Activated CD4-positive, alpha-beta T cell treated with anti-CD3 and anti-CD28 coated beads for 1 hour (primary cell): ENCODE measurements at regions not wholly inside any gene's neighbourhood (a gene's known extent, or its start where the extent isn't known, plus 50 kb on each side); places are given as distances from the start of the nearest gene placed in this dataset.
"Not testable (repeated sequence)": the region's sequence is repeated elsewhere in the genome, so short reads cannot be mapped to it uniquely, and the experiment has no call there.

Source experiments
- DNase-seq: peaks from one replicate; pipeline ENCODE4 v3.0.0-alpha.2; 2020

DNA sequence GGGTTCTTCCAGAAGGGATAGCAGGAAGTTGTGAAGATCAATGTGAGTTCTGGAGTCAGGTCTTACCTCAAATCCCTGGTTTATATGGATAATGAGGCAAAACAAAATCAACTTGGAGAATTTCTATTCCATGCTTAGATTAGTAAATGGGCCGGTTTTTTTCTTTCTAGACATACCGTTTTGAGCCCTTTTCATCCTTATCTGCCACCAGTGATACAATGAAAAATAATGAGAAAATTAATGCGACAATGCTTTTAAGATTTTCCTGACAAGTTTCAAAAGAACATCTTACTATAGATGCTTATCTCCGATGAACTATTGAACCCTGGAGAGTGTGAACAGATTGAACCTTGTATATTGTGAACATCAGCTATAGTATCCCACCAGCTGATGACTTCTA is 262.7 kb downstream of the BTG1 start:
- no peak for DNase-seq

GRCh38 chr12:91880528-91880927 is 265.1 kb downstream of the BTG1 start:
- no peak for DNase-seq

DNA sequence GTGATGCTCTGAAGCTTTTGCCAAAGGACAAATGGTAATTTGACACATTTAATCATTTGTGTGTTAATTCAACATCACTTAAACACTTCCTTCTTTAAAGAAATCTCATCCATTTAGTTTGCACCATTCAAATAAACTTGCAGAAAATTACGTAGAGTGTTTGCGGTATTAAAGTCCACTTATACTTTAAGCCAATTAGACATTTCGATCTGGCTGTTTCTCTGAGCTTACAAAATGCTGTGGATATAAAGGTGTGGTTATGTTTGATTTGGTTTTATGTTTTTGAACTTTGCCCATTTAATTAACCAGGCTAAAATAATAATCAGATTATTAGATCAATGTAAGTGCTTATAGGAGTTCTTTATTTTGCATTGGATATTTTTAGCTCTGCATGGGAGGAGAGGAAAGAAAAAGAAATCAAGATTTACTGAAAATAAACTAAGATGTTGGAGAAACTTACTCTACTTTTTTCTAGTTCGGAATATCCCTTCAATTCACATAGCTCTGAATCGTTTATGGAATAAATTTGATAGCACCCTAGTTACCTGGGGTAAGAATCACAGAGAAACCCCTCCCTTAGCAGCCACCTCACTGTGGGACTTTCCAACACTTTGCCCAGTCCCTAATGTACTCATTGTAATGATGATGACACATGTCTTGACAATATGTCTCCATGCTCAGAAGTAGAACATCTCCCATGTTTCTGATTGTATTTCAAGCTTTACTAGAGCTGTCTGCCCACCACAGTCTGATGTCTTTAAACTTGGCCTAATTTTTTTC is 268.0 kb downstream of the BTG1 start:
- peak; percentile 21 for DNase-seq

GRCh38 chr12:91877022-91877421 is 268.6 kb downstream of the BTG1 start:
- peak; percentile 81 for DNase-seq

DNA sequence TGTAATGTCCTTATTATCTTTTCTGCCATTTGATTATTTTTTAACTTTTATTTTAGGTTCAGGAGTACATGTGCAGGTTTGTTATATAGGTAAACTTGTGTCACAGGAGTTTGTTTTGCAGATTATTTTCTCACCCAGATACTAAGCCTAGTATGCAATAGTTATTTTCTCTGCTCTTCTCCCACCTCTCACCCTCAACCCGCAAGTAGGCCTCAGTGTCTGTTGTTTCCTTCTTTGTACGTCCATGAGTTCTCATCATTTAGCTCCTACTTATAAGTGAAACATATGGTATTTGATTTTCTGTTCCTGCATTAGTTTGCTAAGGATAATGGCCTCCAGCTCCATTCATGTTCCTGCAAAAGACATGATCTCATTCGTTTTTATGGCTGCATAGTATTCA is 270.0 kb downstream of the BTG1 start:
- DNase-seq = not testable (repeated sequence)

GRCh38 chr12:91874086-91874865 is 271.4 kb downstream of the BTG1 start:
- no peak for DNase-seq

- DNase-seq = no peak
Observed at GRCh38 chr12:91871751-91872150, 273.9 kb downstream of the BTG1 start.

DNA sequence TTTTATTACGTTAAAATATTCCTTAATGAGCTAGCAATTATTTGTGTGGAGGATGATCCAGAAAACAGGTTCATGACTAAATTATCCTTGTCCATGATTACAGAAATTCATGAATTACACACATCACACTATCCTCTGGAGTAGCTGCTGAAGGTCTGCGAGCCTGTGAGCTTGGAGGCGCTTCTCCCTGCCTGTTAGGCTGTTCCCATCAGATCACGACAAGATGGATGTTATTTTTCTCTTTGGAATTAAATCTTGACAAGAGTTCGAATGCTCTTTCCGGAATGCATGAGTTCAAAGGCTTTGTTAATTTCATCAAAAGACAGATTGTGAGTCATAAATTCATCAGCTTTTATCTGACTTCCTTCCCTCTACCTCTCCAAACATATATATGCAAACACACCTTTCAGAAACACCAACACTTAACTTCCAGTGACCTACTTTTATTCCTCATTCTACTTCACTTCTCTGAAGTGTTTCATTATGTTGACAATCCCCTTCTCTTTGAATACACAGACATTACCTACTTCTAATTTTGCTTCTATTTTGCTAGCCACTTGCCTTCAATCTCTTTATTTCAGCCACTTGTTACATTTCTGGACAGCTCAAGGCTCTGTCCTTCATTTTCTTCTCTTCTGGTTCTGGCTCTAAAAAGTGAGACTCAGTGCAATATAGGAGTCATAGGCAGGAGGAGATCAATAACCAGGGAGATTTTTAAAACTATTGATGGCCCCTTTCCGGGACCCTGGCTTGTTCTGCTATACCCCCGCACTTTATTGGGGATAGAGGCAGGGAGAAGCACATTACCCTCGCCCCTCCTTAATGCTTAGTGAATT is 274.6 kb downstream of the BTG1 start:
- DNase-seq = no peak

DNA sequence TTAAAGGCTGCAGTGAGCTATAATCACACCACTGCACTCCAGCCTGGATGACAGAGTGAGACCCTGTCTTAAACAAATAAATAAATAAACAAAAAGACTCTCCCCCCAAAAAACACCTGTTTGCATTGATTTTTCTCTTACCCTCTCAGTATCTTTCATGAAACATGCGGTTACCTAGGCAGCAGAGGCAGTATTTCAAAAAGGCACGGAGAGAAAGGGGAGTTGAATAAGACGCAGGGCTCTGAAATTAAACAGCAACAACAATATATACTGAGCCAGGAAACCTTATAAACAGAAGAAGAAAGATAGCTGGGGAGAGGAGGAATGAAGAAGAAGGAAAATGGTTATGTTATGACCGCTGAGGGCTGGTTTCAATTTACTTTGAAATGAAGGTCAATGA is 277.6 kb downstream of the BTG1 start:
- no peak for DNase-seq

- DNase-seq = no peak
Observed at GRCh38 chr12:91866566-91866965, 279.1 kb downstream of the BTG1 start.

DNA sequence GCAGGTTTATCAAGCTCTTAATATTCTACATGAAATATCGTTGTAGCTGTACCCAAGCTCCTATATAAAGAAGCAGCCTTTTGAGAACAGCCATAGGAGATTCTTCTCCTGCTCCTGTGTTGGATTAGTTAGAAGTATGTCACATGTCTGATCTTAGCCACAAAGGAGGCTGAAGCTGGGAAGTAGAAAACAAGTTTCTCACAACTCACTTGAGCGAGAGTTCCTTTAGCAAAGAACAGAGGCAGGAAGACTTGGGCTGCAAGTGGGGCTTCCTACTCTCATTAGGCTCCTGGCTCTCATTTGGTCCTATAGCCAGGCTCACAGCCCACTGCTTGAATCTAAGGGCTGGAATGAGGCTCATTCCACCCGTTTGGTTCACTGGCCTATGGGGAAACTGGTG is 281.9 kb downstream of the BTG1 start:
- DNase-seq = no peak

GRCh38 chr12:91861554-91861953 is 284.1 kb downstream of the BTG1 start:
- no peak for DNase-seq

DNA sequence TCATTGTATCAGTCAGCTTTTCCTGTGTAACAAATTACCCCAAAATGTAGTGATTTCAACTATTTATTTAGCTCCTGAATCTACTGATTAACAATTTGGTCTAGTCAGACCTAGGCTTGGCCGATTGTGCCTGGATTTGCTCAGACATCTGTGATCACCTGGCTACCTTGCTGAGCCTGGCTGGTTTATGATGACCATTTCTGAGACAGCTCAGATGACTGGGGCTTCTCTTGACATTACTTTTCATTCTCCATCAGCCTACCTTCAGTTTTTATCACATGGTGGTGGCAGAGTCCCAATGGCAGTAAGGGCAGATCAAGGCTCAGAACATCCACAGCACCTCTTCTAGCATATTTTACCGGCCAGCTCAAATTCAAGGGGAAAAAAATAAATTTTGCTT is 286.3 kb downstream of the BTG1 start:
- DNase-seq = no peak

DNA sequence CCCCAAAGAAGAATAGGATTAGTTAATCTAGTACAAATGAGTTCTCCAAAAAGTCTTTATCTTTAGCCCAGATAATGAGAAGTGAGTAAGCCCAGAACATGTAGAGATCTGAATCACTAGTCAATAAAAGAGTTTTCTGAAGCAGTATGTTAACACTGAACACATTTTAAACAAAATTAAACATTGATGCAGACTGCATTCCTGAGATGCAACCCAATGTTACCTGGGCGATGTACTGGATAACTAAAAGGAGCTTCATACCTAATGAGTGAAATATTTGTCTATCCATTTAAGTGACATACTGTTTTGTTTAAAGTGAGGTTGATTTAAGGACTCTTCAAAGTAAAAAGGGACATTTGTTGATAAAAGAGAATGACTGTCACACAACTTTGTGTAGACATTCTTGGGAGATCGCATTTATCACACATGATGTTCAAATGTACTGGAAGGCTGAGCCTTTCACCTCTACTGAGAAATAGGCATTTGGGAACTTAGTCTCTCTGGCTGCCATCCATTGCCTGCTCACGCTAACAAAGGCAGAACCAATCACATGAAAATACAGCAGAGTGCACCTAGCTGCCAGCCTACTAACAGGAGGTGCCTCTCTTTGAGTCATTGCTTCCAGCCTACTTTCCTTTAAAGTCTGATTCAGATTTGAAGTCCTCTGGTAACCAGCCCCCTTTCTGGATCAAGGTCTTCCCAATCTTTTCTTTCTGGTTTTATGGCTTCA is 287.7 kb downstream of the BTG1 start:
- no peak for DNase-seq

GRCh38 chr12:91854725-91855124 is 290.9 kb downstream of the BTG1 start:
- no peak for DNase-seq

GRCh38 chr12:91853350-91854127 is 292.1 kb downstream of the BTG1 start:
- DNase-seq = no peak

- no peak for DNase-seq
Observed at GRCh38 chr12:91852634-91853033, 293.0 kb downstream of the BTG1 start.

GRCh38 chr12:91851741-91852477 is 293.7 kb downstream of the BTG1 start:
- no peak for DNase-seq

DNA sequence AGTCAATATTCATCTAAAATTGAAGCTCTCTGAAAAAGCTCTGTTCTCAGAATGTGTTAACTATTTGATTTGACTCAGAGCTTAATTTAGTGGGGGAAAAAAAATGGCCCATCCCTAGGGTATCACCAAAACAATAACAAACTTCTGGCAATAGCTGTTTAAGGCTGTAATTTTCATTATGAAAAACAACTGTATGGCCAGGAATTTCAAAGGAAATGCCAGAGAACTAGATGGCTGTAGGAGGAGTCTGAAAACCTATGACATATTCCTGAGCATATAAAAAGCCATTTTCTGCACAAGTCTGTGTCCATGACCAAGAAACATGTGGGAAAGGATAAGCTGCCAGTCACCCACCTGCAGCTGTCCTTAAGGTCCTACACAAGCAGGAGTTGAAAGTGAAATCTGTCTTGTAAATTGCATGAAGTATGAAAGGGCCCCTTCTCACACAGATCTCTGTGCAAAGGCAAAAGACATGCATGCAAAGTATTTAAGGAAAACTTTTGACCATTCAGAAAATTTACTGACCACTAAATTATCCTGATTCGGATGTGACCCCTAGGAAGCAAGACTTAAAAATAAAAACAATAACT is 299.1 kb downstream of the BTG1 start:
- no peak for DNase-seq

GRCh38 chr12:91845365-91845764 is 300.3 kb downstream of the BTG1 start:
- DNase-seq = no peak

DNA sequence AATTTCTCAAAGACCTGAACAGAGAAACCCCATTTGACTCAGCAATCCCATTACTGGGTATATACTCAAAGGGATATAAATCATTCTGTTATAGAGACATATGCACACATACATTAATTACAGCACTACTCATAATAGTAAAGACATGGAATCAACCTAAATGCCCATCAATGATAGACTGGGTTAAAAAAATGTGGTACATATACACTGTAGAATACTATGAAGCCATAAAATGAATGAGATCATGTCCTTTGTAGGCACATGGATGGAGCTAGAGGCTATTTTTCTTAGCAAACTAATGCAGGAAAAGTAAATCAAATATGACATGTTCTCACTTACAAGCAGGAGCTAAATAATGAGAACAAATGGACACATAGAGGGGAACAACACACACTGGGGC is 303.8 kb downstream of the BTG1 start:
- no peak for DNase-seq
